NT2/D1 (cell line): ENCODE measurements at regions not wholly inside any gene's neighbourhood (a gene's known extent, or its start where the extent isn't known, plus 50 kb on each side); places are given as distances from the start of the nearest gene placed in this dataset.

Experiments used
- YY1 ChIP-seq: IDR thresholded peaks from 2 replicates; pipeline ENCODE4 v1.6.1; 2011; ENCODE audit not compliant: insufficient read length, insufficient read depth
- ZNF274 ChIP-seq: IDR thresholded peaks from 2 replicates; pipeline ENCODE4 v1.6.1; 2011; ENCODE audit warnings: mild to moderate bottlenecking, low read depth, low read length

DNA sequence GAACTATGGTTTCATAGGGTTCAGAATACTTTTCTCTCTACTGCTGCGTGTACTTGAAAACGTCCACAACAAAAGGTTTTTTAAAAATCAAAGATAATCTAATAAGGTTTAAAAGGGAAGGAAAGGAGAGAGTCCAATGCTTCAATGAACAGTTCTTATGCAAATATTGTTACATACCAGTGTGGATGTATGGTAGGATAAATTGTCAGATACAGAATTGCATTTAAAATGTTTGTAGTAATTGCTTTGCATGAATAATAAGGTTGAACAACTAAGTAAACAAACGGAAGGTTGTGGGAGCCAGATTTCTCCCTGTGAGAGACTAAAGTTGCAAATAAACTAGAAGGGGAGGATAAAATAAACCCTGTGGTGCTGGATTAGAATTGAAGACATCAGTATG is 53.8 kb upstream of the RBBP8 start:
- no peak for TF ChIP-seq YY1
- no peak for TF ChIP-seq ZNF274
